A673 (cell line): ENCODE measurements at regions not wholly inside any gene's neighbourhood (a gene's known extent, or its start where the extent isn't known, plus 50 kb on each side); places are given as distances from the start of the nearest gene placed in this dataset.

Experiments used
- BruUV-seq: library from RNA; stranded (reverse); fragments of 400-500 nt; replicated peaks from 2 replicates; lab custom pipeline; 2021; lab: Mats Ljungman, UMichigan
- CTCF ChIA-PET: fragments of 300-600 bp; sonication (Branson Sonifier 250); formaldehyde crosslinking; loops from one replicate; lab custom pipeline; 2022; ENCODE audit warnings: antibody characterized with exemption; lab: Charles Lee
- POLR2A ChIA-PET: fragments of 300-600 bp; sonication (Branson Sonifier 250); formaldehyde crosslinking; loops from one replicate; lab custom pipeline; 2022; ENCODE audit warnings: antibody characterized with exemption; ENCODE audit not compliant: low non-redundant PET; lab: Charles Lee
- DNase-seq: peaks from one replicate; pipeline ENCODE4 v3.0.0-alpha.2; 2015; ENCODE audit warnings: low spot score
- H3K27ac ChIP-seq: fragments of 200-600 bp; sonication (generic); 2 replicates; pipeline ENCODE4 v1.5.1; 2016; ENCODE audit warnings: mixed run types, low read depth, mild to moderate bottlenecking, mixed read lengths, antibody characterized with exemption, low read length; ENCODE audit not compliant: poor library complexity, severe bottlenecking
- H3K27me3 ChIP-seq: fragments of 200-600 bp; sonication (generic); replicated peaks from 2 replicates; pipeline ENCODE4 v1.6.1; 2017; ENCODE audit warnings: mixed run types, low read depth, mild to moderate bottlenecking, mixed read lengths, antibody characterized with exemption, low read length; ENCODE audit not compliant: insufficient read depth, poor library complexity
- H3K36me3 ChIP-seq: fragments of 200-600 bp; sonication (generic); 2 replicates; pipeline ENCODE4 v1.6.1; 2016; ENCODE audit warnings: mixed run types, mild to moderate bottlenecking, mixed read lengths, antibody characterized with exemption, low read length; ENCODE audit not compliant: insufficient read depth, poor library complexity, severe bottlenecking
- H3K4me1 ChIP-seq: fragments of 200-600 bp; sonication (generic); 2 replicates; pipeline ENCODE4 v1.6.1; 2017; ENCODE audit warnings: mixed run types, mild to moderate bottlenecking, mixed read lengths, antibody characterized with exemption, low read length; ENCODE audit not compliant: insufficient read depth, poor library complexity, severe bottlenecking
- H3K4me3 ChIP-seq: fragments of 200-600 bp; sonication (generic); 2 replicates; pipeline ENCODE4 v1.5.1; 2016; ENCODE audit warnings: low read depth, mixed run types, mild to moderate bottlenecking, mixed read lengths, low read length; ENCODE audit not compliant: poor library complexity, severe bottlenecking
- H3K9me3 ChIP-seq: fragments of 200-600 bp; sonication (generic); 2 replicates; pipeline ENCODE4 v1.6.1; 2016; ENCODE audit warnings: mixed run types, low read depth, mild to moderate bottlenecking, mixed read lengths, antibody characterized with exemption, low read length; ENCODE audit not compliant: poor library complexity, severe bottlenecking
- CTCF ChIP-seq: fragments of 300-800, 200-600 bp; sonication (generic); conservative IDR thresholded peaks from 2 replicates; pipeline ENCODE4 v1.5.1; 2017; ENCODE audit warnings: low read depth, mild to moderate bottlenecking, antibody characterized with exemption, low read length, moderate library complexity, mixed read lengths
- EZH2 ChIP-seq: fragments of 200-600 bp; sonication (generic); IDR thresholded peaks from 2 replicates; pipeline ENCODE4 v1.6.1; 2017; ENCODE audit warnings: borderline replicate concordance, low read depth, mild to moderate bottlenecking, mixed read lengths, antibody characterized with exemption, low read length; ENCODE audit not compliant: poor library complexity, severe bottlenecking
- intact Hi-C: fragments of 100-400 bp; cut with micrococcal nuclease; formaldehyde crosslinking; loops from one replicate; pipeline ENCODE4 v1.10.0; 2022; ENCODE audit not compliant: unreplicated experiment

- no peak for TF ChIP-seq CTCF
- no peak for TF ChIP-seq EZH2
- BruUV-seq, result no TSS peak
- intact Hi-C loops, result no loop called here
Observed at GRCh38 chr6:122109075-122109474, 290.4 kb upstream of the HSF2 start.

GRCh38 chr6:122114717-122115116, 284.7 kb upstream of the HSF2 start:
- no peak for TF ChIP-seq CTCF
- no peak for TF ChIP-seq EZH2
- H3K4me1 ChIP-seq, result no peaks in the 10 kb centered on the region
- BruUV-seq, result no TSS peak
- intact Hi-C loops, result no loop called here
- H3K9me3 ChIP-seq, result no peaks in the 10 kb centered on the region
- peaks cover 6% of the 10 kb centered on the region for H3K27me3 ChIP-seq
- CTCF ChIA-PET, result no interaction called here
- no peaks in the 10 kb centered on the region for H3K36me3 ChIP-seq
- H3K4me3 ChIP-seq, result no peak overlapping the region
- no peak overlapping the region for H3K27ac ChIP-seq
- POLR2A ChIA-PET, result no interaction called here
- no peak for DNase-seq

More at GRCh38 chr6:122109075-122109474, 290.4 kb upstream of the HSF2 start:
- no peaks in the 10 kb centered on the region for H3K36me3 ChIP-seq
- CTCF ChIA-PET, result no interaction called here
- DNase-seq, result no peak
- H3K27me3 ChIP-seq, result peaks cover 19% of the 10 kb centered on the region
- no peak overlapping the region for H3K4me3 ChIP-seq
- H3K4me1 ChIP-seq, result no peaks in the 10 kb centered on the region
- POLR2A ChIA-PET, result no interaction called here
- H3K9me3 ChIP-seq, result no peaks in the 10 kb centered on the region
- H3K27ac ChIP-seq, result no peak overlapping the region

GRCh38 chr6:122116119-122116834, 283.2 kb upstream of the HSF2 start:
- H3K4me1 ChIP-seq, result no peaks in the 10 kb centered on the region
- CTCF ChIA-PET, result no interaction called here

More at GRCh38 chr6:122116119-122116834, 283.2 kb upstream of the HSF2 start:
- BruUV-seq, result no TSS peak
- Histone ChIP-seq H3K27me3 (peaks cover 2% of the 10 kb centered on the region), H3K9me3 (no peaks in the 10 kb centered on the region), H3K36me3 (no peaks in the 10 kb centered on the region), H3K27ac (no peak overlapping the region), H3K4me3 (no peak overlapping the region)
- intact Hi-C loops, result no loop called here
- POLR2A ChIA-PET, result no interaction called here
- TF ChIP-seq EZH2, result no peak
- no peak for TF ChIP-seq CTCF
- DNase-seq, result no peak
